Keratinocyte (primary cell): ENCODE measurements at regions not wholly inside any gene's neighbourhood (a gene's known extent, or its start where the extent isn't known, plus 50 kb on each side); places are given as distances from the start of the nearest gene placed in this dataset.

Source experiments
- DNase-seq: peaks from one replicate; pipeline ENCODE4 v3.0.0-alpha.2; 2011; ENCODE audit warnings: low read depth, missing footprints, low spot score
- FAIRE-seq: peaks from 2 replicates; lab custom pipeline; 2011; peaks lifted over from hg19 to GRCh38; lab: Jason Lieb, UNC
- H2AFZ ChIP-seq: 2 replicates; pipeline ENCODE4 v1.6.0; 2012; ENCODE audit warnings: low read length, control low read depth, inconsistent platforms; ENCODE audit not compliant: control insufficient read depth
- H3K27ac ChIP-seq: 2 replicates; pipeline ENCODE4 v1.5.1; 2011; ENCODE audit warnings: low read length; ENCODE audit not compliant: control insufficient read depth, insufficient read depth
- H3K27me3 ChIP-seq: 3 replicates; pipeline ENCODE4 v1.6.0; 2011; ENCODE audit warnings: low read length; ENCODE audit not compliant: control insufficient read depth, insufficient read depth; ENCODE audit errors: extremely low read depth
- H3K36me3 ChIP-seq, 2 experiments: 2 replicates in 1 of 2; 3 replicates in 1 of 2; pipeline ENCODE4 v1.5.1; 2011; ENCODE audit warnings: low read length in 2 of 2, mild to moderate bottlenecking in 1 of 2; ENCODE audit not compliant: control insufficient read depth in 2 of 2, insufficient read depth in 2 of 2; ENCODE audit errors: extremely low read depth in 1 of 2
- H3K4me1 ChIP-seq: 3 replicates; pipeline ENCODE4 v1.5.1; 2011; ENCODE audit warnings: low read length; ENCODE audit not compliant: control insufficient read depth, insufficient read depth; ENCODE audit errors: extremely low read depth
- H3K4me2 ChIP-seq: 3 replicates; pipeline ENCODE4 v1.6.0; 2011; ENCODE audit warnings: low read depth, low read length; ENCODE audit not compliant: control insufficient read depth, insufficient read depth; ENCODE audit errors: extremely low read depth
- H3K4me3 ChIP-seq, 3 experiments: fragments of 200-600 bp in 1 of 3; sonication (generic) in 1 of 3; 2 replicates in 2 of 3; 3 replicates in 1 of 3; pipeline ENCODE4 v1.5.1; 2011 to 2016; ENCODE audit warnings: low read length in 3 of 3, mild to moderate bottlenecking in 3 of 3, control low read depth in 2 of 3, inconsistent platforms in 1 of 3, low read depth in 1 of 3, mixed read lengths in 1 of 3, mixed run types in 1 of 3, moderate library complexity in 1 of 3; ENCODE audit not compliant: control insufficient read depth in 2 of 3, insufficient read depth in 2 of 3; ENCODE audit errors: extremely low read depth in 1 of 3
- H3K79me2 ChIP-seq: 2 replicates; pipeline ENCODE4 v1.6.0; 2012; ENCODE audit warnings: low read length; ENCODE audit not compliant: control insufficient read depth, insufficient read depth
- H3K9ac ChIP-seq: 3 replicates; pipeline ENCODE4 v1.6.0; 2011; ENCODE audit warnings: low read length; ENCODE audit not compliant: control insufficient read depth, insufficient read depth; ENCODE audit errors: extremely low read depth
- H3K9me1 ChIP-seq: 3 replicates; pipeline ENCODE4 v1.6.0; 2011; ENCODE audit warnings: low read length; ENCODE audit not compliant: control insufficient read depth, insufficient read depth; ENCODE audit errors: extremely low read depth
- H3K9me3 ChIP-seq: 2 replicates; pipeline ENCODE4 v1.5.1; 2012; ENCODE audit warnings: low read depth, low read length; ENCODE audit not compliant: control insufficient read depth
- H4K20me1 ChIP-seq: 3 replicates; pipeline ENCODE4 v1.6.0; 2011; ENCODE audit warnings: low read length; ENCODE audit not compliant: control insufficient read depth, insufficient read depth; ENCODE audit errors: extremely low read depth
- CTCF ChIP-seq, 3 experiments: IDR thresholded peaks in 1 of 3; conservative IDR thresholded peaks in 1 of 3; optimal IDR thresholded peaks in 1 of 3; 2 replicates in 2 of 3; 3 replicates in 1 of 3; pipeline versions ENCODE3 to v1.5.1; 2011; ENCODE audit warnings: low read length in 3 of 3, mild to moderate bottlenecking in 3 of 3, moderate library complexity in 2 of 3, control low read depth in 1 of 3, inconsistent platforms in 1 of 3; ENCODE audit not compliant: insufficient read depth in 2 of 3; ENCODE audit errors: extremely low read depth in 1 of 3
- EZH2 ChIP-seq: IDR thresholded peaks from one replicate; pipeline ENCODE4 v1.6.1; 2012; ENCODE audit warnings: inconsistent platforms, mild to moderate bottlenecking, low read length, moderate library complexity
- dilution Hi-C: fragments of 300-500 bp; cut with MboI; formaldehyde crosslinking; loops from one replicate; pipeline ENCODE4 v1.7.0; 2020; ENCODE audit warnings: low sequenced_read_pairs; ENCODE audit not compliant: extremely low pct_ligation_motif_present

- DNase-seq (no peak), FAIRE-seq (no peak)
- Histone ChIP-seq H3K4me1 (no peaks in the 10 kb centered on the region), H3K9ac (no peak overlapping the region), H3K9me3 (no peaks in the 10 kb centered on the region), H3K4me3 (no peak overlapping the region), H3K27ac (no peak overlapping the region), H3K9me1 (no peaks in the 10 kb centered on the region), H3K79me2 (no peaks in the 10 kb centered on the region), H4K20me1 (no peaks in the 10 kb centered on the region), H3K27me3 (no peaks in the 10 kb centered on the region), H3K4me2 (no peak overlapping the region), H2AFZ (no peak overlapping the region), H3K36me3 (no peaks in the 10 kb centered on the region)
- TF ChIP-seq EZH2 (no peak), CTCF (optimal IDR thresholded peaks at IDR 0.05 in 1 of 3, IDR thresholded peaks at IDR 0.05 in 1 of 3, conservative IDR thresholded peaks at IDR 0.05 in 1 of 3; ENCODE audit: extremely low read depth in 1 of 3, insufficient read depth in 2 of 3, low read length in 3 of 3) (no peak)
- dilution Hi-C loops = no loop called here
Observed at GRCh38 chr15:58374147-58374546, 57.6 kb upstream of the LIPC start.

GRCh38 chr15:58377193-58377592 lies 54.6 kb upstream of the LIPC start:
- no peak overlapping the region for H3K4me2 ChIP-seq
- H3K79me2 ChIP-seq = no peaks in the 10 kb centered on the region
- no peak overlapping the region for H3K9ac ChIP-seq
- no peak overlapping the region for H2AFZ ChIP-seq
- H3K27ac ChIP-seq = no peak overlapping the region
- TF ChIP-seq CTCF (optimal IDR thresholded peaks at IDR 0.05 in 1 of 3, IDR thresholded peaks at IDR 0.05 in 1 of 3, conservative IDR thresholded peaks at IDR 0.05 in 1 of 3; ENCODE audit: extremely low read depth in 1 of 3, insufficient read depth in 2 of 3, low read length in 3 of 3) = no peak
- TF ChIP-seq EZH2 = no peak
- no peak overlapping the region for H3K4me3 ChIP-seq
- no peaks in the 10 kb centered on the region for H3K36me3 ChIP-seq
- no peaks in the 10 kb centered on the region for H3K9me1 ChIP-seq
- FAIRE-seq = no peak
- no peak for DNase-seq
- no peaks in the 10 kb centered on the region for H3K4me1 ChIP-seq
- no peaks in the 10 kb centered on the region for H3K27me3 ChIP-seq
- no peaks in the 10 kb centered on the region for H4K20me1 ChIP-seq
- no peaks in the 10 kb centered on the region for H3K9me3 ChIP-seq
- dilution Hi-C loops = no loop called here
